Retinal pigment epithelial cell (primary cell): ENCODE measurements at regions not wholly inside any gene's neighbourhood (a gene's known extent, or its start where the extent isn't known, plus 50 kb on each side); places are given as distances from the start of the nearest gene placed in this dataset.

Experiments
- DNase-seq: peaks from one replicate; pipeline ENCODE4 v3.0.0-alpha.2; 2010; ENCODE audit warnings: low read depth
- H3K4me3 ChIP-seq: 2 replicates; pipeline ENCODE4 v1.5.1; 2011; ENCODE audit warnings: mild to moderate bottlenecking, low read length, control low read depth, moderate library complexity
- CTCF ChIP-seq: conservative IDR thresholded peaks from 2 replicates; pipeline ENCODE4 v1.5.1; 2011; ENCODE audit warnings: low read depth, low read length, control low read depth, inconsistent platforms

GRCh38 chr21:37967036-37967435, 50.8 kb upstream of the KCNJ6 start:
- H3K4me3 ChIP-seq: no peak overlapping the region
- no peak for DNase-seq
- no peak for TF ChIP-seq CTCF

GRCh38 chr21:37968744-37969143, 52.5 kb upstream of the KCNJ6 start:
- no peak for DNase-seq
- no peak overlapping the region for H3K4me3 ChIP-seq
- no peak for TF ChIP-seq CTCF

GRCh38 chr21:37970548-37970947, 54.3 kb upstream of the KCNJ6 start:
- TF ChIP-seq CTCF: no peak
- DNase-seq: no peak
- H3K4me3 ChIP-seq: no peak overlapping the region

GRCh38 chr21:37971390-37971950, 55.2 kb upstream of the KCNJ6 start:
- no peak for TF ChIP-seq CTCF
- DNase-seq: no peak
- H3K4me3 ChIP-seq: no peak overlapping the region

GRCh38 chr21:37974081-37974480, 57.8 kb upstream of the KCNJ6 start:
- no peak for TF ChIP-seq CTCF
- no peak overlapping the region for H3K4me3 ChIP-seq
- no peak for DNase-seq

GRCh38 chr21:37982496-37983318, 66.5 kb upstream of the KCNJ6 start:
- H3K4me3 ChIP-seq: no peak overlapping the region
- TF ChIP-seq CTCF: no peak
- DNase-seq: no peak
